Bronchial epithelial cell (primary cell): ENCODE measurements at regions not wholly inside any gene's neighbourhood (a gene's known extent, or its start where the extent isn't known, plus 50 kb on each side); places are given as distances from the start of the nearest gene placed in this dataset.
"Not testable (repeated sequence)": the region's sequence is repeated elsewhere in the genome, so short reads cannot be mapped to it uniquely, and the experiment has no call there.

Experiments used
- DNase-seq: peaks from one replicate; pipeline ENCODE4 v3.0.0-alpha.2; 2010; ENCODE audit warnings: low read depth
- FAIRE-seq: peaks from 2 replicates; lab custom pipeline; 2011; peaks lifted over from hg19 to GRCh38; lab: Jason Lieb, UNC
- H3K27me3 ChIP-seq: 2 replicates; pipeline ENCODE4 v1.5.1; 2011; ENCODE audit warnings: low read length; ENCODE audit not compliant: control insufficient read depth, insufficient read depth
- H3K36me3 ChIP-seq: 2 replicates; pipeline ENCODE4 v1.5.1; 2011; ENCODE audit warnings: low read length; ENCODE audit not compliant: control insufficient read depth, insufficient read depth
- H3K4me3 ChIP-seq: 2 replicates; pipeline ENCODE4 v1.5.1; 2011; ENCODE audit warnings: mild to moderate bottlenecking, low read depth, low read length, control low read depth
- TF ChIP-seq, protein P1 (sequence below): IDR thresholded peaks from 2 replicates; pipeline ENCODE4 v1.5.1; 2011; ENCODE audit warnings: mild to moderate bottlenecking, moderate library complexity, low read length, control low read depth, inconsistent platforms; ENCODE audit not compliant: insufficient read depth, severe bottlenecking

DNA sequence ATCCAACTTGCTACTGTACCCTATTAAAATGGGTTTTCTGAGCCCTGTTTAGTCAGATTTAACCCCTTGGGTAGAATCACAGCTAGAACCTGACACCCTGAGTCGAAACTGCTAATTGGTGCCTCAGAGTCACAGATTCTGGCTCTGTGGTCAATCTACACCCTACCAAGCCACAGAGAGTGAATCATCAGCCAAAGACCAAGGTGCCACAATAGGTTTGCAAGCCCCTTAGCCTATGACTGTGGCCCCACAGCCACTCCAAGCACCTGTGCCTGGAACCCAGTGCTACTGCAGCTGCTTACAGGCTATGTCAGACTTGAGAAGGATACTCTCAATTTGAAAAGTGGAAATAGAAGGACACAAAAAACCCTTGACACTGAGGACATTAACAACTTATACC, 202.8 kb upstream of the KCND2 start:
- FAIRE-seq (no peak), DNase-seq (no peak)
- H3K36me3 ChIP-seq = no peaks in the 10 kb centered on the region
- H3K27me3 ChIP-seq = no peaks in the 10 kb centered on the region
- TF ChIP-seq, protein P1, sequence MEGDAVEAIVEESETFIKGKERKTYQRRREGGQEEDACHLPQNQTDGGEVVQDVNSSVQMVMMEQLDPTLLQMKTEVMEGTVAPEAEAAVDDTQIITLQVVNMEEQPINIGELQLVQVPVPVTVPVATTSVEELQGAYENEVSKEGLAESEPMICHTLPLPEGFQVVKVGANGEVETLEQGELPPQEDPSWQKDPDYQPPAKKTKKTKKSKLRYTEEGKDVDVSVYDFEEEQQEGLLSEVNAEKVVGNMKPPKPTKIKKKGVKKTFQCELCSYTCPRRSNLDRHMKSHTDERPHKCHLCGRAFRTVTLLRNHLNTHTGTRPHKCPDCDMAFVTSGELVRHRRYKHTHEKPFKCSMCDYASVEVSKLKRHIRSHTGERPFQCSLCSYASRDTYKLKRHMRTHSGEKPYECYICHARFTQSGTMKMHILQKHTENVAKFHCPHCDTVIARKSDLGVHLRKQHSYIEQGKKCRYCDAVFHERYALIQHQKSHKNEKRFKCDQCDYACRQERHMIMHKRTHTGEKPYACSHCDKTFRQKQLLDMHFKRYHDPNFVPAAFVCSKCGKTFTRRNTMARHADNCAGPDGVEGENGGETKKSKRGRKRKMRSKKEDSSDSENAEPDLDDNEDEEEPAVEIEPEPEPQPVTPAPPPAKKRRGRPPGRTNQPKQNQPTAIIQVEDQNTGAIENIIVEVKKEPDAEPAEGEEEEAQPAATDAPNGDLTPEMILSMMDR = no peak
- H3K4me3 ChIP-seq = no peak overlapping the region

DNA sequence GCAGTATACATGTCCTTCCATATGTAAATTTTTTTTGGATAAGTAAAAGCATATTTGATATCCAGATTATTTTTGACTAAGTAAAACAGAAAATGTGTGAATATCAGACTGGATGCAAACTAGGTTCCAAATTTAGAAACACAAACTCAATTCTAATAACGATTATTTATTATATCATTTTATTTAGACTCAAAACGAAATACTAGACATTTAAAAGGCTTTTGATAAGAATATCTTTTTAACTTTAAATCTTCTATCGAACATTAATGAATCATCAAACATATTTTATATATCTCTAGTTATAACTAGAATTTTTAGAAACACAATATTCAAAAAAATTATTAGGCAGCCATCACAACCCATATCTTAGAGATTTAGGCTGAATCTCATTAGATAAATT, 195.2 kb upstream of the KCND2 start:
- TF ChIP-seq, protein P1 = no peak
- DNase-seq (no peak), FAIRE-seq (no peak)
- H3K36me3 ChIP-seq = no peaks in the 10 kb centered on the region
- H3K4me3 ChIP-seq = no peak overlapping the region
- no peaks in the 10 kb centered on the region for H3K27me3 ChIP-seq

DNA sequence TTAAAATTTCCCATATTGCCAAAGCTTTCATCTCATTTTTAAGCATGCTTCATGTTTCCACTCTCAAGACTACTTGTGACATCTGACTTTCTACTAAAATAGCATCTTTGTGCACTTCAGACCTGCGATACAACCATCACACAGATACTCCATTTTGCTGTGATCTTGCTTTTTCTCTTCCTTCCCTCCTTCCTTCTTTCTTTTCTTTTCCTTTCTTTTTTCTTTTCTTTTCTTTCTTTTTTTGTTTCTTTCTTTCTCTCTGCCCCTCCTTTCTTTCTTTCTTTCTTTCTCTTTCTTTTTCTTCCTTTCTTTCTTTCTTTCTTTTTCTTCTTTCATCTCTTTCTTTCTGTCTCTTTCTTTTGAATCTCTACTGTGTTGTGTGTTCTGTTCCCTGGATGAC, 194.0 kb upstream of the KCND2 start:
- Histone ChIP-seq H3K36me3 (no peaks in the 10 kb centered on the region), H3K27me3 (no peaks in the 10 kb centered on the region), H3K4me3 (no peak overlapping the region)
- TF ChIP-seq, protein P1 = no peak
- DNase-seq (no peak), FAIRE-seq (no peak)

DNA sequence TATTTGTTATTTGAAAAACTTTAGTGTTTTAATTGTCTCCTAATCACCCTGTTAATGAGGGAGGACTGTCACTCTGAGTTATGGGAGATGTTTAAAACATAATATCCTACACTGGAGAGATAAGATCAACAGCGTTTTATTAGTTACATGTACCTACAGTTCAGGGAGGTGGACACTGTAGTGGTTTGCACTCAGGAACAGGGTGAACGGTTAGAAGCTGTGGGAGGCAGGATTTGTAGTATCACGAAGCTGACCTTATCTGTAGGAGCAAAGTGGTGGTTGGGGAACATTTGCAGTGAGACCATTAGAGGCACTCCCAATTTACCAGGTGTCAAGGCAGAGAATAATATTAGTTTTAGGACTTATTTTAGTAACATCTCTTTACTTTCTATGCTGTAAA, 193.3 kb upstream of the KCND2 start:
- FAIRE-seq = no peak
- TF ChIP-seq, protein P1 = no peak

DNA sequence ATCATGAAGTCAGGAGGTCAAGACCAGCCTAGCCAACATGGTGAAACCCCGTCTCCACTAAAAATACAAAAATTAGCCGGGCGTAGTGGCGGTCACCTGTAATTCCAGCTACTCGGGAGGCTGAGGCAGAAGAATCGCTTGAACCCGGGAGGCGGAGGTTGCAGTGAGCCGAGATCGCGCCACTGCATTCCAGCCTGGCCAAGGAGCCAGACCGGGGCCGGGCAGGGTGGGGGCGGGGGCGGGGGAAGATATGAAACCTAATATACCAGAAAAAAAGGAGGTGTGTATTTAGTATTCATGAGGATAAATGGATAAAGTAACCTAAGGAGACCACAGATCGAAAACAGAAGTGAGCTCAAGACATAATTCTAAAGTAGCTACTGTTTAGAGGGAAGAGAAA, 186.5 kb upstream of the KCND2 start:
- DNase-seq, H3K27me3 ChIP-seq, H3K4me3 ChIP-seq, FAIRE-seq, H3K36me3 ChIP-seq: not testable (repeated sequence)

More for the DNA sequence above, 193.3 kb upstream of the KCND2 start:
- no peak overlapping the region for H3K4me3 ChIP-seq
- no peaks in the 10 kb centered on the region for H3K36me3 ChIP-seq
- no peak for DNase-seq
- H3K27me3 ChIP-seq = no peaks in the 10 kb centered on the region

DNA sequence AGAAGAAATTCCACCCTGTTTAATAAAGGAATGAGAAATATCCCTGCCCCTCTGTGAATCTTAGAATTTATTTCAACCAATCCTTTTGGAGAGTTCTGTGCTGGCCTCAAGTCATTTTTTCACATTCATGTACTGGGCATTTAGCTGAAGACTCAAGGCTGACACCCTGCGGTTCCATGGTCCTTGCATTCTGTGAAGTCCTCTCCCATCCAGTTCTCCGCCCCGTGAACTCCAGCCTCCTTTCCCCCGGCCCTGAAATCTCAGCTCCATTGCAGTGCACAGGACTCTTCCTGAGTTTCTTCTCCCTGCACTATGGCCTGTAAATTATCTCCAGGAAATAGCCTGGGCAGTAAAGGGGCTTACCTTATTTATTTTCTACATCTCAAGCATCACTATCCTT, 183.0 kb upstream of the KCND2 start:
- H3K4me3 ChIP-seq = no peak overlapping the region
- no peaks in the 10 kb centered on the region for H3K36me3 ChIP-seq
- H3K27me3 ChIP-seq = no peaks in the 10 kb centered on the region
- FAIRE-seq (no peak), DNase-seq (peak; percentile 8)
- TF ChIP-seq, protein P1 = peak; percentile 27
